GM19099 (cell line): ENCODE measurements at regions not wholly inside any gene's neighbourhood (a gene's known extent, or its start where the extent isn't known, plus 50 kb on each side); places are given as distances from the start of the nearest gene placed in this dataset.

Source experiments
- POLR2A ChIP-seq: IDR thresholded peaks from 3 replicates; pipeline ENCODE4 v1.6.1; 2011; ENCODE audit warnings: low read depth; ENCODE audit not compliant: insufficient read length; ENCODE audit errors: extremely low read depth

DNA sequence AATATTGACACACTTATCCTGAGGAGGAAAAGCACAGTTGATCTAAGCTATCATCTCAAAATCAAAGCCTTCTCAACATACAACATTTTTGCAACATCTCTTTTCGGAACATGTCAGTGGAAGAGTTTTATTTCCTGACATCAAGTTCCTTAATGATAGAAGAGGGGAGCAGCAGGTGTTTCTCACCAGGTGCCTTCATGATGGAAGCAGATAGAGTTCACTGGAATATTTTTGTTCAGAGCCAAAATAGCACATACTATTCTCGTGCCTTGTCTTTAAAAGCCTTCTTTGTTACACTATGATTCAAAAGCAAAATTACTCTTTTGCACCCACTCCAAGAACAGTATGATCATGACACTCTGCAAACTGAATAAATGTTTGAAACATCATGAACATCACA lies 176.9 kb upstream of the CCNG1 start:
- TF ChIP-seq POLR2A: no peak

DNA sequence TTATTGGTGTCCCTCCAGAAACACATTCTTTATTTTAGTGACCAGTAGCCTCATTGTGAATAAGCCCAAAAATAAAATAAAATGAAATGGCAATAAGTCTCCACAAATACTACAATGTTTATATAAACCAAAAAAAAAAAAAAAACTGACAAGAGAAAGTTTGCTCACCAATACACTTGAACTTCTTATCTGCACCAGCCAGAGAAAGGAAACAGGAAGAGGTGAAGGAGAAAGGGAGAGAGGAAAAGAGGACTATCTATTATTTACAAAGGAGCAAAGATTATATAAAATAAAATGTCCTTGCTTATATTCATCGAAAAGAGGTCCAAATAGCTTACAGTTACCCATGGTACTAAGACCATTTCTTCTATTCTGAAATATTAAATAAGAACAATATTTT lies 176.4 kb upstream of the CCNG1 start:
- no peak for TF ChIP-seq POLR2A

DNA sequence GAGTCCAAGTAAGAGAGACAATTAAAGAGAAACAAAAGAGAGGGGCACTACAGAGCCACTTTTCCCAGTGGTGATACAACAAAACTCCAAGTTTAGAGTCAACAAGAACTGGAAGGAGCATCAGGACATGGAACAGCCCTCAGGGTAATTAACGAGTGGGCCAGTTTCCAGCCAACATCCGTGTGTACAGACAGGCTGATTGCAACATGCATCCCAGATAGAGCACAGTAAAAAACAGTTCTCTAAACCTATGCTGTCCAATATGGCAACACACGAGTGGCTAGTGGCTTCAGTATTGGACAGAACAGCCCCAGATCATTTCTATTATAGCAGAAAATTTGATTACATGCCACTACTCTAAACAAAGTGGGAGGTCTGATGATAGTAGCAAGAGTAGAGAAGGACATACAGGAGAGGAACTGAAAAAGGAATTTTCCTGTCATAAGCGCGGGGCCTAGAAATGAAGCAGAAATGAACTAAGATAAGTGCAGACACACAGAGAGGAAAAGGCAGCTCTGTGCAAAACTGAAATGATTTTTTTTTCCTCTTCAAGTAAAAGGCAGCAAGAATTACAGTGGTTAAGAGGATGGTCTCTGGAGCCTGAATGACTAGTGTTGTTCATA lies 175.6 kb upstream of the CCNG1 start:
- TF ChIP-seq POLR2A: no peak

DNA sequence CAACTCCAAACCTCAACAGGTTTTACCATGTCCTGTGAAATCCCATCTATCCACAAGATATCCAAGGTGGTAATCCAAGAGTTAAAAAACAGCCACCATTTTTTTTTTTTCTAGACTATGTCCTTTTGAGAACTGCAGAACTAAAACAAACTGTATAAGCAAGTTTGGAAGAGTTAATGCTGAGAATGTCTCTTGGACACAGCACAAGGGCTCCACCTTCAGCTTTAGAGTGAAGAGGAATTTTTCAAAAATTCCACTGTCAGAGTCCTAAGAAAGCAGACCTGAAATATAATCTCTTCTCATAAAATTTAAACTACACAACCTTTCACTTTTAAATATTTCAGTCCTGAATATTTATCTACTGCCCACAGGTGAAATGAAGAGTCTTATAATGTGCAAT lies 167.8 kb upstream of the CCNG1 start:
- TF ChIP-seq POLR2A: no peak

DNA sequence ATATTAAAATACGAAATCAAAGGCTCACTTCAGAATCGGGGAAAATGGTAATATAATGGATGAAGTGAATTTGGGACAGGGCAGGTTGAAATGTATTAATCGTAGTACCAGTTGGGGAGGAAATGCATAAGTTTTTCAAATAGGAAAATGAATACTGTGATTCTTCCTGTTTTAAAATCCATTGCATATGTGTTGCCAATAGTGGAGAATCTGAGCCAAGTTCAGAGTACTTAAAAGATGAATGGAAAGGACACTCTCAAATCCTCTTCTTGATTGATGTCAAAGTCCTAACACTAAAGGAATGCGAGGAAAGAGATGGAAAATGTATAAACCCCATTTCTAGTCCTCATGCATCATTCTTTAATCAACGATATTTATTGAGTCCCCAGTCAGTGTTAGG lies 160.9 kb upstream of the CCNG1 start:
- TF ChIP-seq POLR2A: no peak

DNA sequence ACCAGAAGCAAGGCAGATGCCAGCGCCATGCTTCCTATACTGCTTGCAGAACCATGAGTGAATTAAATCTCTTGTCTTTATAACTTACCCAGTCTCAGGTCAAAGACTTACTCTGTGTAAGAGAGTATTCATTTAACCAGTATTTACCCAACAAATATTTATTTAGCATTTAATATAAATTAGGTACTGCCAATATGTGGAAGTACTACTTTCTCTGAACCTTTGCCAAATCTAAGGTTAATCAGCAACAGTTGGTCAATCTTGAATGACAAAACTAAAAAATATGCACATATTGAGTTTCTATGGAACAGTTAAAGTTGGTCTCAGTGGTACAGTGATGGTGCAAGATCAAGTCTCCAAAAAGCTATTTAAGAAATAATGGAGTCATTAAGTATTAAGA lies 155.9 kb upstream of the CCNG1 start:
- TF ChIP-seq POLR2A: no peak

DNA sequence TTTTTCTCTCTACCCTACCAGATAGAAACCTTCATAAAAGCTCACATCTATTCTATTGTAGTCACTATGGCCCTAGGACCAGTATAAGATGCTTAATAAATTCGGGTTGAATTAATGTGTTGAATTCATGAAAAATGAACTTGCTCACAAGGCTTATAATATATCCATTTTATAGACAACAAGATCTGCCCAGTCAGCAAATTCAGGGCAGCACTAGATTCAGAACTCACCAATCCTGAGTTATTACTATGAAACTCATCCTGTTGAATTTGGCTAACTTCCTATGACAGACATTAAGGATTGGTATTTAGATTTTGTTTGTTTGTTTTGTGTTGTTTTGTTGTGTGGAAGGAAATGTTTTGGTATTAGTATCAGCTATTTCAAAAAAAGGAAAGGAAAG lies 143.6 kb upstream of the CCNG1 start:
- no peak for TF ChIP-seq POLR2A

DNA sequence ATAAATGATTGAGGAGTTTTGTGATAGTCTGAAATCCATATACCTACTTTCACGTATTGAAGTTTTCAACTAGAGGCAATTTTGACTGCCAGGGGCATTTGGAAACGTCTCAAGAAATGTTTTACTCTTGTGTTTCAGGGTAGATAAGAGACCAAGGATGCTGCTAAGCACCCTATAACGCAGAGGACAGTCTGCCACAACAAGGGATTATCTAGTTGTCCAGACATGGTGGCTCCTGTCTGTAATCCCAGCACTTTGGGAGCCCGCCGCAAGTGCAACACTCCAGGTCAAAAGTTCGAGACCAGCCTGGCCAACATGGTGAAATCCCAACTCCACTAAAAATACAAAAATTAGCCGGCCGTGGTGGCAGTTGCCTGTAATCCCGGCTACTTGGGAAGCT lies 133.7 kb upstream of the CCNG1 start:
- TF ChIP-seq POLR2A: no peak

DNA sequence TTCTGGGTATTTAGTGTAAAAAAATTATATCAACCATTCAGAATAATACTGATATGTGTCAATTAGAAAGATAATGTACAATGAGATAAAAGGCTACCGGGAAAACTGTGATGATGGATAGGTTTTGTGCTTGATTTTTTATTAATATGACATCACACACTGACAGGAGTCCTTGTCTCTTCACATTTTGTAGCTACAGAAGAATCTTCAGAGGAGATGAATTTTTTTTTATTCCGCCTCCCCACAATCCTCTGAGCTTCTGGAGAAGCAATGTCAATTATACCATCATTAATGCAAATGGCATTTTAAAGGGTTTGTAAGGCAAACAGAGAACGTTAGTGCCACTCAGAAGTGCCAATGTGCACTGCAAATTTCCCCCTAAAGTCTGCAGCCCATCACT lies 131.7 kb upstream of the CCNG1 start:
- no peak for TF ChIP-seq POLR2A

DNA sequence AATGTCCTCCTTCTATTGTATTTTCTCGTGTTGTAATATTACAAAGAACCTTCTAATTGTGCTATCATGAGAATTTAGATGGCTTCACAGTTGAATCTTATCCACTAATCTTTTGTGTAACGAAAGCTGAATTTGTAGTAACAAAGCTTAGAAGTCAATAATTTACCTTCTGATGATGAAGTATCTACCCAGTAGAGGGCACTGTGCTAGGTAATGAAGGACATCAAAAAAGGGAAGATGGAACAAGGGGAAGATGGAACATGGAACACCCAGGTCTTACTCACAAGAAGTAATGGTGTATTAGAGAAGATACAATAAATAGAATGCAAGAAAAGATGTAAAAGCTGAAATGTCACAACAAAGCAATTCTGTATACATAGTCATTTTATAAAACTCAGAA lies 131.0 kb upstream of the CCNG1 start:
- TF ChIP-seq POLR2A: no peak

DNA sequence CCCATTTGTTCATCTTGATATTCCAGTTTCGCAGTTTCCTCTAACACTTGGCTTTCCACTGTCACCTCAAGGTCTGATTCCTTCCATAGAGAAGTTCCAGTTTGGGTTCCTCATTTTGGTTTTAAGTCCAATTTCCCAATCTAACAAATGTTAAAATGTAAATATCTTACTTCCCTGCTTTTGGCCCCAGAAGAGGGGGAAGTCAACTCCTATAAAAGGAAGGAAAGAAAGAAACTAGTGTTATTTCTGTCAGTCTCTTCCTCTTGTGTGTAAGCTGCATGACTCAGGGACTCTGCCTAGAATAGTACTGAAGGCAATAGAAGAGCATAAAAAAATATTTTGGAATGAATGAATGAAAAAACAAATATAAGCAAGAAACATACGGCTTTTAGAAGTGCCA lies 127.5 kb upstream of the CCNG1 start:
- no peak for TF ChIP-seq POLR2A

DNA sequence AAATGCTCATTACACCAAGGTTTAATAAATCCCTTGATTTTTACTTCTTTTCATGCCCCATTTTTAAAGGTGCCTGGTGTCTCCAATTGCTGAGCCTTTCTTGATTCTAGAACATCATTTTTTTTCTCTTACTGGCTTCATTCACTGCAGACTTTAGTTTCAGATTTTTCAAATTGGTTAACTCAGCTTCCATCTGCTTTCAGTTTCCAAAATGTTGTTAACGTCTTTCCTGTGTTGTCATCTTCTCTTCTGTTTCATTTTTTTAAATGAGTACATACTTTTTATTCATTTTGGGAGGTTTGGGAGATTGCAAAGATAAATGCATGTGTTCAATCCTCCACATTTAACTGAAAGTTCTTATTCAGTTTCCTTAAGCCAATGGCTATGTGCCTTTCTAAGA lies 126.4 kb upstream of the CCNG1 start:
- TF ChIP-seq POLR2A: no peak

DNA sequence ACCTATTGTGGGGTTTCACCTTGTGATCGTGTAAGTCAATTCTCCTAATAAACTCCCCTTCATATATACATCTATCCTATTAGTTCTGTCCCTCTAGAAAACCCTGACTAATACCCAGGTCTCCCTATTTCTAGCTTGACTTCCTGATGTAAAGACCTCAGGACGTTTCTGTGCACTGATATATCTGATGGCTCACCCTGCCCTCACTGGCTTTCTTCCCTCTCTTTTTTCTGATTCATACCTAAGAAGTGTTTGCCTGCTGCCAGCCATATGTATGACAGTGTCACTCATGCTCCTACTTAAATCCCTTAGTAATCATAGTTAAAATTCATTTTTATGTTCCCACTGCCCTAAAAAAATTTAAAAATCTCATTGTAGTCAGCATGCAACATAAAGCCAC lies 124.8 kb upstream of the CCNG1 start:
- TF ChIP-seq POLR2A: no peak

DNA sequence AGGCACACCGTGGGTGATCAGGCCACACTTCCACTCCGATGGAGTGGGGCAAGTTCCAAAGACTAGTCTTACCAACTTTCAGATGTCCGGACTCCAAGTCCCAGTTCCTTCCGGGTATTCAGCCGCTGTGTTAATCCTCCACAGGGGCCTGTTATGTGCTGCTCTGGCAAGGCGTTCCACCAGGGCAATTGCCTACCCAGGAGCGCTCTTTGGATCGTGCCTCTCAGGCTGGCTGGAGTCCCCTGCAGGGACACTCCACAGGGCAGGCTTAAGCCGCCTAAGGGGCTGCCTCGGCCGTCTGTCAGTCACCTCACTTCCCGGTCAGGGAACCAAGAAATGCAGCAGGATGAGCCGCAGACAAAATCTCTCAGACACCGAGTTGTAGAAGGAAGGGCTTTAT lies 118.7 kb upstream of the CCNG1 start:
- TF ChIP-seq POLR2A: no peak

DNA sequence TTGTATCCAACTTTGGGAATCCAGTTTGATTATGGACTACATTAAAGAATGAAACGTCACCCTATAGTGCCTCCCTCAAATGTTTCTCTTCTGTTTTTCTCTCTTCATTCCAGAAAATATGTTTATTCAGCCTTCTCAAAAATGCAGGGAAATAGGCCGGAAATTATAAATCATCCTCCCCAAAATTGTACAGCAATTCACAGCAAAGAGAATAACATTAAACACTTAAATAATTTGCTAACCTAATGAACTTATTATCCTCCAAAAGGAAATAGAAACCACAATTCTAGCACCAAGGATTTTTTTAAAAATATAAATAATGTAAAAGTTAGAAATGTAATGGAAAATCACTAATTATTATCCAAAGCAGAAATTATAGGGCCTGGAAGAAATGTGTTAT lies 115.9 kb upstream of the CCNG1 start:
- TF ChIP-seq POLR2A: no peak

DNA sequence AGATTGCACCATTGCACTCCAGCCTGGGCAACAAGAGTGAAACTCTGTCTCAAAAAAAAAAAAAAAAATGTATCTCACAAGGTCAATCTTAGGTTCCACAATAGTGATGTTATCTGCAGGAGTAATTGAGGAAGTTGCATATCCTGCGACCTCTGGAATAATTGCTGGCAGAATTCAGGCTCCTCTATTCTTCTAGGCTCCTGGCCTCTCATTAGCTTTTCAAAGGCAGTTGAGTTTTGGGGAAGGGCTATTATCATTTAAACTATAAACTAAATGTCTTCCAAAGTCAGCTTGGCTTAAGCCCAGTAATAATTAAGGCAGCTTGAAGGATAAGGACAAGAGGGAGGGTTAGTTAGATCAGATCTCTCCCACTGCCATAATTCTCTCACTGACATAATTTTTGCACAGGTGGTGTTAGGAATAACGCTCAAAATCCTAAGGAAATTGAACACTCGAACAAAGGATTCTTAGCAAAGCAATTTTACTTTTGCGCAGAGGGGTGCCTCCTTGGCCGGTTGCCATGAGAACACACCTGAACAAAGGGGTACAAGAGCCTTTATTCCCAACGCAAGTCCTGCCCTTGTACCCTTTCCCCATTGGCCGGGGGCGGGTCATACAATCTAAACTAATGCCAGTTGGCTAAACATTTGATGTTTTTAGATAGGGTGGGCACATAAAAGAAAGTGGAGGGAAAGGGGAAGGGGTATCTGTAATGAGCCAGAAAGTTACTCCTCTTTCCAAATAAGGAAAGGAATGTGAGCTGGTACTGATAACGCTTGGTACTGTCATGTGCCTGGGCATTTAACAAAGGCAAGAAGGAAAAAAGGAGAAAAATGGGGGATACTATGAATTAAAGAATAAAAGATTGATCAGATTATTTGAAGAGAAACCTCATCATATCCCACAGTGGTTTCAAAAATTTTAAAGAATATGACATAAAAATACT lies 106.4 kb upstream of the CCNG1 start:
- no peak for TF ChIP-seq POLR2A
